ENCODE measurements at regions not wholly inside any gene's neighbourhood (a gene's known extent, or its start where the extent isn't known, plus 50 kb on each side); places are given as distances from the start of the nearest gene placed in this dataset.
"Not testable (repeated sequence)": the region's sequence is repeated elsewhere in the genome, so short reads cannot be mapped to it uniquely, and the experiment has no call there.

- no peaks in the 10 kb centered on the region for H3K9me3 Mint-ChIP-seq
- no peaks in the 10 kb centered on the region for H3K36me3 Mint-ChIP-seq
- DNase-seq (no peak), ATAC-seq (ENCODE audit: low read depth) (no peak)
- H3K4me1 Mint-ChIP-seq: no peaks in the 10 kb centered on the region
- H3K27me3 Mint-ChIP-seq: no peaks in the 10 kb centered on the region
- no peak overlapping the region for H3K27ac Mint-ChIP-seq
- H3K4me3 Mint-ChIP-seq: no peak overlapping the region
- POLR2A ChIA-PET: no interaction called here
These were observed 142.9 kb upstream of the NR2F2 start for GRCh38 chr15:96187341-96188305.

DNA sequence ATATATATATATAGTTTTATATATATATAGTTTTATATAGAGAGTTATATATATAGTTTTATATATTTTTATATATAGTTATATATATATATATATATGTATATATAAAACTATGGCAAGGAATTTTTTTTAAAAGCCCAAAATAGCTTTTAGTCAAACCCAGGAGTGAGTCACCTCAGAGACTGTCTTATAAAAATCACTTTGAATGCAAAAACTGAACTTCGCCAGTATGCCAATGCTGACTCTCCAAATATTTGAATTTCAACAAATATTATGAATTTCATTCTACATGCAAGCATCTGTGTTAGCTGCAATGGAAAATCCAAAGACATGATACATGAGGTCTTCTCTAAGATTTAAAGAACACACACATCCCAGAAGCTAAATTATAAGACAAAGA is 132.8 kb upstream of the NR2F2 start:
- H3K9me3 Mint-ChIP-seq: peaks cover 3% of the 10 kb centered on the region
- no peaks in the 10 kb centered on the region for H3K36me3 Mint-ChIP-seq
- H3K4me1 Mint-ChIP-seq: no peaks in the 10 kb centered on the region
- no peak overlapping the region for H3K4me3 Mint-ChIP-seq
- DNase-seq: no peak
- no peak for ATAC-seq (ENCODE audit: low read depth)
- H3K27me3 Mint-ChIP-seq: peaks cover 1% of the 10 kb centered on the region
- no peak overlapping the region for H3K27ac Mint-ChIP-seq
- POLR2A ChIA-PET: no interaction called here

GRCh38 chr15:96199111-96199510 is 131.4 kb upstream of the NR2F2 start:
- peaks cover 3% of the 10 kb centered on the region for H3K9me3 Mint-ChIP-seq
- H3K4me3 Mint-ChIP-seq: no peak overlapping the region
- DNase-seq: no peak
- ATAC-seq (ENCODE audit: low read depth): no peak
- H3K36me3 Mint-ChIP-seq: no peaks in the 10 kb centered on the region
- H3K4me1 Mint-ChIP-seq: no peaks in the 10 kb centered on the region
- POLR2A ChIA-PET: no interaction called here
- peaks cover 1% of the 10 kb centered on the region for H3K27me3 Mint-ChIP-seq
- no peak overlapping the region for H3K27ac Mint-ChIP-seq

DNA sequence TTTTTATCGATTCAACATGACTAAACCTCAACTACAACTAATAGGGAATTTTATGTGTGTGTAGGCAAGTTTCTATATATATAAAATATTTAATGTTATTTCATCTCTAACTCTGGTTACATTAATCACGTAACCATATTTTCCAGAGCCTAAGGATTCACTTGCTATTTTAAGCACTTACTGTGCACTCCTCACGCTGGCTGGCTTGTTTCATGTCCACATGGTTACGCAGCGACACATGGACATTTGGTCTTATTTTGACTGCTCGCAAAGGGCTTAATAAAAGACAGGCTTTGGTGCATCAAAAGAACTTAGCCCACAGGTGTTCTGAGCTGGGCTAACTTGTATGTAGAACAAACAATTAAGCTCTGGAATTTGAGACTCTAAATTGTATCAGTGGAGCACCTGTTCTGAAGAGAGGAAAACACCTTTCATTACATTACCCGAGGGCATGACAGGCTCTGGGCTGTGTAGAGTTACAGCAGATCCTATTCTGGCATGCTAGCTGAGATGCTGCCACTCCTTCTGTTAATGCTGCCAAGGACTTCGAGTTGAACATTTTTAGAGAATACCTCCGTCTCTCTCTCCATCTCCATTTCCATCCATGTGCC is 130.0 kb upstream of the NR2F2 start:
- POLR2A ChIA-PET: no interaction called here
- no peak for ATAC-seq (ENCODE audit: low read depth)
- peaks cover 3% of the 10 kb centered on the region for H3K9me3 Mint-ChIP-seq

GRCh38 chr15:96201696-96202095 is 128.8 kb upstream of the NR2F2 start:
- Mint-ChIP-seq H3K9me3 (peaks cover 6% of the 10 kb centered on the region), H3K27ac (no peak overlapping the region), H3K4me3 (no peak overlapping the region), H3K27me3 (no peaks in the 10 kb centered on the region), H3K4me1 (no peaks in the 10 kb centered on the region), H3K36me3 (no peaks in the 10 kb centered on the region)
- POLR2A ChIA-PET: no interaction called here
- DNase-seq (no peak), ATAC-seq (ENCODE audit: low read depth) (no peak)

More for the DNA sequence above, 130.0 kb upstream of the NR2F2 start:
- Mint-ChIP-seq H3K27ac (no peak overlapping the region), H3K36me3 (no peaks in the 10 kb centered on the region), H3K4me1 (no peaks in the 10 kb centered on the region), H3K4me3 (no peak overlapping the region), H3K27me3 (no peaks in the 10 kb centered on the region)
- no peak for DNase-seq

DNA sequence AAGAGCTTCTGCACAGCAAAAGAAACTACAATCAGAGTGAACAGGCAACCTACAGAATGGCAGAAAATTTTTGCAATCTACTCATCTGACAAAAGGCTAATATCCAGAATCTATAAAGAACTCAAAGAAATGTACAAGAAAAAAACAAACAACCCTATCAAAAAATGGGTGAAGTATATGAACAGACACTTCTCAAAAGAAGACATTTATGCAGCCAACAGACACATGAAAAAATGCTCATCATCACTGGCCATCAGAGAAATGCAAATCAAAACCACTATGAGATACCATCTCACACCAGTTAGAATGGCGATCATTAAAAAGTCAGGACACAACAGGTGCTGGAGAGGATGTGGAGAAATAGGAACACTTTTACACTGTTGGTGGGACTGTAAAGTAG is 124.9 kb upstream of the NR2F2 start:
- POLR2A ChIA-PET; H3K27me3 Mint-ChIP-seq; H3K9me3 Mint-ChIP-seq; H3K27ac Mint-ChIP-seq; H3K4me3 Mint-ChIP-seq; ATAC-seq (ENCODE audit: low read depth); H3K36me3 Mint-ChIP-seq; H3K4me1 Mint-ChIP-seq; DNase-seq: not testable (repeated sequence)

- H3K27ac Mint-ChIP-seq: no peak overlapping the region
- DNase-seq: no peak
- POLR2A ChIA-PET: no interaction called here
- H3K36me3 Mint-ChIP-seq: no peaks in the 10 kb centered on the region
- H3K27me3 Mint-ChIP-seq: no peaks in the 10 kb centered on the region
- ATAC-seq (ENCODE audit: low read depth): no peak
- H3K4me3 Mint-ChIP-seq: no peak overlapping the region
- no peaks in the 10 kb centered on the region for H3K4me1 Mint-ChIP-seq
- H3K9me3 Mint-ChIP-seq: peaks cover 6% of the 10 kb centered on the region
These were observed 123.0 kb upstream of the NR2F2 start for GRCh38 chr15:96207377-96208006.

DNA sequence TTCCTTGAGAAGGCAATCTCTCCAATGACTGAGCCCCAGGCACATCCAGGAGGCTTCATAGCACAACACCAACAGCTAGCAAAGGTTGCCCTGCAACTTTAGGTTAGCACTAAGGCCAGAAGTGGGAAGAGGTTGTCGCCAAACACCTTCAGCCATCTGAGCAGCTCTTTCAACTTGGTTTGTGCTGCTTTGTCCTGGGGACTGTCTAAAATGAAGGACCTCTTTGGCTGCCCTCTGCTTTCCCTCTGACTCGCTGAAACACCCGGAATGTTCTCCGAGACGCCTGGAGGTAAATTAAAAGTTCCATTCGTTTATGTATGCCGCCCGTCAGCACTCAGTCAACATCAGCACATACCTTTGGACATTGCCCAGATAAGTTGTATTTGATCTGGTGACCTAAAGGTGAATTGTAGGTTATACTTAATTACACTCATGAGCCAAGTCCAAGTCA is 121.2 kb upstream of the NR2F2 start:
- DNase-seq (no peak), ATAC-seq (ENCODE audit: low read depth) (no peak)
- Mint-ChIP-seq H3K4me3 (no peak overlapping the region), H3K27me3 (no peaks in the 10 kb centered on the region), H3K27ac (no peak overlapping the region), H3K36me3 (no peaks in the 10 kb centered on the region), H3K4me1 (no peaks in the 10 kb centered on the region), H3K9me3 (peaks cover 6% of the 10 kb centered on the region)
- POLR2A ChIA-PET: no interaction called here

DNA sequence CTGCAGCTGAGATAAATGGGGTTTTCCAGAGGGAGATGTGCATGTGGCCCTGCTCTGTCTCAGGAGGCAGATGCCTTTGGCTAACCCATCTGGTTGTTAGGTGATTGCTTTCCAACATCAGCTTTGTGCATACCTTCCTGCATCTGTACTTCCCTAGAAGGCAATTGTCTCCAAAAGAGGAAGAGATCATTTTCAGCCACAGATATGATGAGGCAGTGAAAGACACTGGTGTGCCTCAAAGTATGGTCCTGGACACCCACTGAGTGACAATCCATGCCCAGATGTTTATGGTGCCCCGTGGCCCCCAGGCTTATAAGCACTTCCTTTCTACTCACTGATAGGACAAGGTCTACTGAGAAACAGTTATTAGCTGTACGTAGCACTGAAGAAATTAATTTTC is 117.5 kb upstream of the NR2F2 start:
- no peak overlapping the region for H3K4me3 Mint-ChIP-seq
- no peak for ATAC-seq (ENCODE audit: low read depth)
- no peak for DNase-seq
- no peaks in the 10 kb centered on the region for H3K27me3 Mint-ChIP-seq
- H3K4me1 Mint-ChIP-seq: no peaks in the 10 kb centered on the region
- no peak overlapping the region for H3K27ac Mint-ChIP-seq
- peaks cover 1% of the 10 kb centered on the region for H3K9me3 Mint-ChIP-seq
- POLR2A ChIA-PET: no interaction called here
- H3K36me3 Mint-ChIP-seq: no peaks in the 10 kb centered on the region

DNA sequence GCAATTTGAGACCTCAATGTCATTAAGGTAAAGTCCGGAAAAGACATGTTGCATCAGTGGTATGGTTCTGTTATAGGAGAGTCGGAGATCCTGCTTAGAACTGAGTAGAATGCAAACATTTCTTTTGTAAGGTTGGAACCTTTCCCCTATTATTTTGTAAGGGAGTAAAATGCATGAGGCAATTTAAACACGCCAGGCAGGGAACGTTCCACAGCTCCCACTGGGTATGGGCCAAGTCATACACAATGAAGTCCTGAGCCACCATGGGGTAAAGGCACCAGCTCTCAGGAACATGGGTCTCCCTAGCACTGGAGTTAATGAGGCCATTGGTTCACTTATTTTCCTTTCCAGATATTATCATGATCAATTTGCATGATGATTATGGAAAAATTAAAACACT is 116.6 kb upstream of the NR2F2 start:
- POLR2A ChIA-PET: no interaction called here
- no peak for ATAC-seq (ENCODE audit: low read depth)

GRCh38 chr15:96216481-96216880 is 114.0 kb upstream of the NR2F2 start:
- H3K27ac Mint-ChIP-seq; H3K36me3 Mint-ChIP-seq; H3K4me1 Mint-ChIP-seq; H3K27me3 Mint-ChIP-seq; ATAC-seq (ENCODE audit: low read depth); POLR2A ChIA-PET; H3K4me3 Mint-ChIP-seq; H3K9me3 Mint-ChIP-seq; DNase-seq: not testable (repeated sequence)

More for the DNA sequence above, 116.6 kb upstream of the NR2F2 start:
- H3K27ac Mint-ChIP-seq: no peak overlapping the region
- no peak overlapping the region for H3K4me3 Mint-ChIP-seq
- H3K36me3 Mint-ChIP-seq: no peaks in the 10 kb centered on the region
- no peak for DNase-seq
- H3K9me3 Mint-ChIP-seq: peaks cover under 1% of the 10 kb centered on the region
- H3K4me1 Mint-ChIP-seq: no peaks in the 10 kb centered on the region
- H3K27me3 Mint-ChIP-seq: no peaks in the 10 kb centered on the region

- H3K4me1 Mint-ChIP-seq: no peaks in the 10 kb centered on the region
- H3K4me3 Mint-ChIP-seq: no peak overlapping the region
- no peaks in the 10 kb centered on the region for H3K27me3 Mint-ChIP-seq
- H3K36me3 Mint-ChIP-seq: no peaks in the 10 kb centered on the region
- ATAC-seq (ENCODE audit: low read depth): no peak
- peaks cover 3% of the 10 kb centered on the region for H3K9me3 Mint-ChIP-seq
- no peak overlapping the region for H3K27ac Mint-ChIP-seq
- POLR2A ChIA-PET: no interaction called here
- DNase-seq: no peak
These were observed 112.5 kb upstream of the NR2F2 start for GRCh38 chr15:96217983-96218382.

DNA sequence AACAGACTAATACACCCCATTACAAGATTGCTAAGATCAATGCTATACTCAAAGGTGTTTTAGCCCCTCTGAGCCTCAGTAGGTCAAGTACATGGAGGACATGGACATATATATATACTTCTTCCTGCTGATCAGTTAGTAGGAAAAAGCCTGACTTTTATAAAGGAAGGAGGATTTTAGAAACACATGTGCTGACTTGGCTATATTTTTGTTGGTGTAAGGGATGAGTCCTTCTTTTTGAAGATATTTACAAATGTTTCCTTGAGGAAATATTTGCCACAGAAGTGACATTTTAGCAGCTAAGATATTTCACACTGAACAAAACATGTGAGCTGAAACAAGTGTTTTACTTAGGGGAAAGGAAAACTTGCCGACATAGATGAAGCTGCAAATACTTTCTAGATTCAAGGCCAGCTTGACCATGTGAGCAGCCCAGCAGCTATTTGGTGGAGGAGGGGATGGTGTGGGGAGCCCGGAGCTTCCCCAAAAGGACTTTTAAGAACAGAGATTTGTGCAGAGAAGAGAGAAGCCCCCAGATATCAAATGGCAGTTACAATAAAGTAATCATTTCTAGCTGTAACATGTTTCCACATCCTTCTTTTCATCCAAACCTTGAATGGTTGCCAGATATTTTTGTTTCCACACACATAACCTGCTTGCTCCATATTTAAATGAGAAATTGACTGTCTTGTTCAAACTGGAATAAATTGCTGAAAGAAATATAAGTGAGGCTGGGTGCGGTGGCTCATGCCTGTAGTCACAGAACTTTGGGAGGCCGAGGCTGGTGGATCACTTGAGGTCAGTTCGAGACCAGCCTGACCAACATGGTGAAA is 111.7 kb upstream of the NR2F2 start:
- POLR2A ChIA-PET: no interaction called here
- Mint-ChIP-seq H3K36me3 (no peaks in the 10 kb centered on the region), H3K4me3 (no peak overlapping the region), H3K27ac (no peak overlapping the region), H3K9me3 (peaks cover 3% of the 10 kb centered on the region), H3K4me1 (no peaks in the 10 kb centered on the region), H3K27me3 (no peaks in the 10 kb centered on the region)
- DNase-seq: no peak
- no peak for ATAC-seq (ENCODE audit: low read depth)
